Neural cell (in vitro differentiated cells): ENCODE measurements at regions not wholly inside any gene's neighbourhood (a gene's known extent, or its start where the extent isn't known, plus 50 kb on each side); places are given as distances from the start of the nearest gene placed in this dataset.

Experiments
- H2AFZ ChIP-seq: fragments of 200-600, 300-800 bp; sonication (generic), shearing (Covaris generic); 2 replicates; pipeline ENCODE4 v1.6.0; 2014; ENCODE audit warnings: low read depth, mild to moderate bottlenecking, antibody characterized with exemption, low read length, moderate library complexity
- H3F3A ChIP-seq: fragments of 200-600 bp; shearing (Covaris generic); 2 replicates; pipeline ENCODE4 v1.6.1; 2016; ENCODE audit warnings: mild to moderate bottlenecking, moderate library complexity, mixed read lengths, antibody characterized with exemption, low read length; ENCODE audit not compliant: insufficient read depth, poor library complexity, severe bottlenecking
- H3K27ac ChIP-seq: fragments of 200-600, 300-800 bp; sonication (generic), shearing (Covaris generic); 2 replicates; pipeline ENCODE4 v1.5.1; 2014; ENCODE audit warnings: mild to moderate bottlenecking, low read length, moderate library complexity
- H3K27me3 ChIP-seq: fragments of 300-800, 200-600 bp; sonication (generic), shearing (Covaris generic); 2 replicates; pipeline ENCODE4 v1.6.0; 2014; ENCODE audit warnings: mild to moderate bottlenecking, low read depth, low read length, moderate library complexity; ENCODE audit not compliant: insufficient read depth
- H3K36me3 ChIP-seq: fragments of 300-800, 200-600 bp; sonication (generic), shearing (Covaris generic); 2 replicates; pipeline ENCODE4 v1.5.1; 2014; ENCODE audit warnings: mild to moderate bottlenecking, antibody characterized with exemption, low read length, moderate library complexity; ENCODE audit not compliant: insufficient read depth
- H3K4me2 ChIP-seq: fragments of 300-800, 200-600 bp; sonication (generic), shearing (Covaris generic); 2 replicates; pipeline ENCODE4 v1.6.0; 2014; ENCODE audit warnings: mild to moderate bottlenecking, low read length
- H3K4me3 ChIP-seq: fragments of 300-800, 200-600 bp; sonication (generic), shearing (Covaris generic); 2 replicates; pipeline ENCODE4 v1.5.1; 2014; ENCODE audit warnings: mild to moderate bottlenecking, low read length, moderate library complexity
- H3K79me2 ChIP-seq: fragments of 200-600 bp; shearing (Covaris generic); replicated peaks from 2 replicates; pipeline ENCODE4 v1.6.0; 2014; ENCODE audit warnings: mild to moderate bottlenecking, low read length, moderate library complexity; ENCODE audit not compliant: insufficient read depth
- H3K9ac ChIP-seq: fragments of 300-800, 200-600 bp; sonication (generic), shearing (Covaris generic); 2 replicates; pipeline ENCODE4 v1.6.1; 2016; ENCODE audit warnings: mild to moderate bottlenecking, low read length, mixed read lengths
- H3K9me2 ChIP-seq: fragments of 200-600 bp; shearing (Covaris generic); 2 replicates; pipeline ENCODE4 v1.6.1; 2016; ENCODE audit warnings: mild to moderate bottlenecking, low read length, mixed read lengths; ENCODE audit not compliant: insufficient read depth
- H3K9me3 ChIP-seq: fragments of 200-600, 300-800 bp; sonication (generic), shearing (Covaris generic); 2 replicates; pipeline ENCODE4 v1.6.1; 2016; ENCODE audit warnings: mild to moderate bottlenecking, mixed run types, low read length, moderate library complexity, mixed read lengths
- H4K20me1 ChIP-seq: fragments of 200-600 bp; shearing (Covaris generic); 2 replicates; pipeline ENCODE4 v1.6.1; 2016; ENCODE audit warnings: mild to moderate bottlenecking, mixed run types; ENCODE audit not compliant: insufficient read depth
- CTCF ChIP-seq: fragments of 450-650 bp; IDR thresholded peaks from 2 replicates; pipeline ENCODE4 v1.5.1; 2014; ENCODE audit warnings: antibody characterized with exemption, mild to moderate bottlenecking, moderate library complexity; ENCODE audit not compliant: poor library complexity, severe bottlenecking
- EP300 ChIP-seq: fragments of 450-650 bp; conservative IDR thresholded peaks from 2 replicates; pipeline ENCODE4 v1.6.1; 2014; ENCODE audit warnings: antibody characterized with exemption, mild to moderate bottlenecking, moderate library complexity; ENCODE audit not compliant: poor library complexity, severe bottlenecking
- EZH2 ChIP-seq: fragments of 200-600, 300-800 bp; shearing (Covaris generic), sonication (generic); IDR thresholded peaks from 2 replicates; pipeline ENCODE4 v1.6.1; 2014; ENCODE audit warnings: antibody characterized with exemption, low read length, borderline replicate concordance, mild to moderate bottlenecking; ENCODE audit not compliant: insufficient read depth, poor library complexity, severe bottlenecking
- MXI1 ChIP-seq: fragments of 450-650 bp; conservative IDR thresholded peaks from 2 replicates; pipeline ENCODE4 v1.6.1; 2014; ENCODE audit warnings: antibody characterized with exemption, mild to moderate bottlenecking; ENCODE audit not compliant: poor library complexity, severe bottlenecking
- POLR2AphosphoS5 ChIP-seq: IDR thresholded peaks from 2 replicates; pipeline ENCODE4 v1.6.1; 2012
- RAD21 ChIP-seq: fragments of 450-650 bp; conservative IDR thresholded peaks from 2 replicates; pipeline ENCODE4 v1.6.1; 2014; ENCODE audit warnings: antibody characterized with exemption, mild to moderate bottlenecking, moderate library complexity
- REST ChIP-seq: IDR thresholded peaks from 2 replicates; pipeline ENCODE4 v1.6.1; 2012; ENCODE audit warnings: borderline replicate concordance
- SMC3 ChIP-seq: fragments of 450-650 bp; conservative IDR thresholded peaks from 2 replicates; pipeline ENCODE4 v1.6.1; 2014; ENCODE audit warnings: antibody characterized with exemption, mild to moderate bottlenecking, moderate library complexity; ENCODE audit not compliant: poor library complexity
- TAF1 ChIP-seq: IDR thresholded peaks from 2 replicates; pipeline ENCODE4 v1.6.1; 2012; ENCODE audit warnings: low read depth

DNA sequence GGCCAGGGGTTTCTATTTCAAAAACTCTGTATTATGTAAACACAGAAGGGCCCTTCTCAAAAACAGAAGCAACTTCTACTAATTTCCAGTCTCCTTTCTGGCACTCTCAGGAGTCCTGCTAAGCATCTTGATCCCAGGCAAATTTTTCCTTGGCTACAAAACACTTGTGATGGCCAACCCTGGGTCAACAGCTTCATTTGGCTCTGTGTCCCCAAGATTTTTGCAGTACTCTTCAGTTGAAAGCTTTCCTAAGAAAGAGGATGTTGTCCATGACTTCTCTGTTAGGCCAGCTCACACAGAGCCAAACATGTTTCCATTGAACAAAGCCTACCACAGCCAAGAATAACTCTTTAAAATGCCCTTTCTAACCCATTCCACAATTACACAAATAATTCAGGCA lies 99.0 kb upstream of the EGR2 start:
- TF ChIP-seq TAF1: no peak
- TF ChIP-seq EP300: no peak
- no peak for TF ChIP-seq SMC3
- no peak for TF ChIP-seq EZH2
- TF ChIP-seq RAD21: no peak
- H3K27ac ChIP-seq: no peak overlapping the region
- no peaks in the 10 kb centered on the region for H4K20me1 ChIP-seq

GRCh38 chr10:62912086-62912485 lies 95.9 kb upstream of the EGR2 start:
- Histone ChIP-seq H3K79me2 (no peaks in the 10 kb centered on the region), H2AFZ (no peak overlapping the region), H3K9me3 (no peaks in the 10 kb centered on the region), H3K36me3 (no peaks in the 10 kb centered on the region), H3K4me3 (no peak overlapping the region), H3K9me2 (no peaks in the 10 kb centered on the region), H3K4me2 (no peak overlapping the region), H3F3A (no peaks in the 10 kb centered on the region), H4K20me1 (no peaks in the 10 kb centered on the region), H3K9ac (no peak overlapping the region), H3K27ac (no peak overlapping the region), H3K27me3 (no peaks in the 10 kb centered on the region)
- TF ChIP-seq RAD21 (no peak), EZH2 (no peak), CTCF (no peak), SMC3 (no peak), TAF1 (no peak), EP300 (no peak), REST (no peak), MXI1 (no peak), POLR2AphosphoS5 (no peak)

More for the DNA sequence above, 99.0 kb upstream of the EGR2 start:
- H3K36me3 ChIP-seq: no peaks in the 10 kb centered on the region
- H3K9ac ChIP-seq: no peak overlapping the region
- no peak overlapping the region for H3K4me3 ChIP-seq
- no peaks in the 10 kb centered on the region for H3K9me2 ChIP-seq
- no peak overlapping the region for H2AFZ ChIP-seq
- no peaks in the 10 kb centered on the region for H3K9me3 ChIP-seq
- H3F3A ChIP-seq: no peaks in the 10 kb centered on the region
- no peaks in the 10 kb centered on the region for H3K79me2 ChIP-seq
- no peak overlapping the region for H3K4me2 ChIP-seq
- H3K27me3 ChIP-seq: no peaks in the 10 kb centered on the region
